WERI-Rb-1 (cell line): ENCODE measurements at regions not wholly inside any gene's neighbourhood (a gene's known extent, or its start where the extent isn't known, plus 50 kb on each side); places are given as distances from the start of the nearest gene placed in this dataset.

ENCODE experiments used
- DNase-seq: peaks from one replicate; pipeline ENCODE4 v3.0.0-alpha.2; 2020
- H3K27ac ChIP-seq: fragments of 250-450 bp; sonication (Bioruptor Pico); 2 replicates; pipeline ENCODE4 v1.5.1; 2020; ENCODE audit warnings: mild to moderate bottlenecking, moderate library complexity
- H3K27me3 ChIP-seq: fragments of 250-450 bp; sonication (Bioruptor Pico); 2 replicates; pipeline ENCODE4 v1.5.1; 2021; ENCODE audit warnings: mild to moderate bottlenecking, low read depth, moderate library complexity; ENCODE audit not compliant: insufficient read depth, severe bottlenecking
- H3K36me3 ChIP-seq: fragments of 250-450 bp; sonication (Bioruptor Pico); 2 replicates; pipeline ENCODE4 v1.5.1; 2020; ENCODE audit warnings: mild to moderate bottlenecking, moderate library complexity
- H3K4me3 ChIP-seq: 2 replicates; pipeline ENCODE4 v1.5.1; 2011; ENCODE audit warnings: low read depth, mild to moderate bottlenecking, control low read depth, low read length
- H3K9me3 ChIP-seq: fragments of 250-450 bp; sonication (Bioruptor Pico); 2 replicates; pipeline ENCODE4 v1.5.1; 2021; ENCODE audit warnings: mild to moderate bottlenecking, moderate library complexity; ENCODE audit not compliant: severe bottlenecking
- TF ChIP-seq, protein P1 (sequence below): IDR thresholded peaks from 2 replicates; pipeline ENCODE4 v1.5.1; 2011; ENCODE audit warnings: low read depth, mild to moderate bottlenecking, control low read depth, inconsistent platforms, low read length

DNA sequence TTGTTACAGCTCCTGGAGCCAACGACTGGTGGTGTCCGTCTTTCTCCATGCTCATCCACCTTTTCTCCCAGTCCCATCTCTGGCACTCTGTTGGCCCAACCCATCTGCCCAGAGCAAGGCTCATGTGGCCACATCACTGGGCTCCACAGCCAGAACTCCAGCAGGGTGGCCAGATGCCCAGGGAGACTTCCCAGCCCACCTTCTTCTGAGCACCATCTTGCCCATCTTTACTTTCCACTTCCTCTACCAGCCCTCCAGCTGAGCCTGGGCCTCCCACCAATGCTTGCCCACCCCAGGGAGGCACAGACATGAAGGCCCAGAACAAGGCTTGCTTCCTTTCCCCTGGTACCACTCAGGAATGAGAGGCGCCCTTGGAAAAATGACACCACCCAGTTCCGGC, 116.8 kb downstream of the BUD13 start:
- Histone ChIP-seq H3K36me3 (no peaks in the 10 kb centered on the region), H3K27ac (no peak overlapping the region), H3K9me3 (peaks cover 7% of the 10 kb centered on the region), H3K4me3 (no peak overlapping the region), H3K27me3 (no peaks in the 10 kb centered on the region)
- no peak for DNase-seq
- TF ChIP-seq, protein P1, sequence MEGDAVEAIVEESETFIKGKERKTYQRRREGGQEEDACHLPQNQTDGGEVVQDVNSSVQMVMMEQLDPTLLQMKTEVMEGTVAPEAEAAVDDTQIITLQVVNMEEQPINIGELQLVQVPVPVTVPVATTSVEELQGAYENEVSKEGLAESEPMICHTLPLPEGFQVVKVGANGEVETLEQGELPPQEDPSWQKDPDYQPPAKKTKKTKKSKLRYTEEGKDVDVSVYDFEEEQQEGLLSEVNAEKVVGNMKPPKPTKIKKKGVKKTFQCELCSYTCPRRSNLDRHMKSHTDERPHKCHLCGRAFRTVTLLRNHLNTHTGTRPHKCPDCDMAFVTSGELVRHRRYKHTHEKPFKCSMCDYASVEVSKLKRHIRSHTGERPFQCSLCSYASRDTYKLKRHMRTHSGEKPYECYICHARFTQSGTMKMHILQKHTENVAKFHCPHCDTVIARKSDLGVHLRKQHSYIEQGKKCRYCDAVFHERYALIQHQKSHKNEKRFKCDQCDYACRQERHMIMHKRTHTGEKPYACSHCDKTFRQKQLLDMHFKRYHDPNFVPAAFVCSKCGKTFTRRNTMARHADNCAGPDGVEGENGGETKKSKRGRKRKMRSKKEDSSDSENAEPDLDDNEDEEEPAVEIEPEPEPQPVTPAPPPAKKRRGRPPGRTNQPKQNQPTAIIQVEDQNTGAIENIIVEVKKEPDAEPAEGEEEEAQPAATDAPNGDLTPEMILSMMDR = no peak

DNA sequence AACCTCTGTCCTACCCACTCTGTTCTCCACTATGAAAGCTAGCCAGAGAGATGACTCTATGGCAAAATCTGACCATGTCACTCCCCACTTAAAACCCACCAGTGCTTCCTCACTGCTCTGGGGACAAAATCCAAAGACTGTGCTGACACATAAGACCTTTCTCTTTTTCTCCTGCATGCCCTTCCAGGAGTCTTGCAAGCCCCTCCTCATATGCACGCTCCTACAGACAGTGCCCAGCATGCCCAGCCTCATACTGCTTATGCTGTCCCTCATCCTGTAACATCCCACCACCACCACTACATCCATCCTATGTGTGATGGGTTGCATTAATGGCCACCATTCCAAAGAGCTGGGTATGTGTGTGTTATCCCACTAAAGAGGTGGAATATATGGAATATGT, 118.3 kb downstream of the BUD13 start:
- peaks cover 7% of the 10 kb centered on the region for H3K9me3 ChIP-seq
- no peak overlapping the region for H3K27ac ChIP-seq
- TF ChIP-seq, protein P1 = no peak
- no peaks in the 10 kb centered on the region for H3K36me3 ChIP-seq
- H3K4me3 ChIP-seq = no peak overlapping the region
- no peak for DNase-seq
- no peaks in the 10 kb centered on the region for H3K27me3 ChIP-seq

DNA sequence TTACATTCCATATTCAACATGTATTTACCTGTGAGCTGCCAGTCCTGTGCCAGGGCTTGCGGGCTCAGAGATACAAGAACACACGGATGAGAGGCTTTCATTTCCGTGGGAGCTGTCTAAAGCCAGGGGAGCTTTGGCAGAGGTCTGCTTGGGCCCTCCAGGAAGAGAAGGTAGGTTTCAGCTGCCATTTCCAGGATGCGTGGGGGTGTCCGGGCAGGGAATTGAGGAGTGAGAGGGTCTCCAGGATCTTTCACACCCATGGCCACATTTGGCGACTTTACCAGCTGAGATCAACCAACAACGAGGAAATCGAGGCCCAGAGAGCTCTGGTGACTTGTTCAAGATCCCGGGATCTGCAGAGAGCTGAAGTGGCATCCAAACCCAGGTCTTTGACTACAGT, 119.6 kb downstream of the BUD13 start:
- DNase-seq = no peak
- TF ChIP-seq, protein P1 = no peak
- Histone ChIP-seq H3K9me3 (peaks cover 7% of the 10 kb centered on the region), H3K27me3 (no peaks in the 10 kb centered on the region), H3K27ac (no peak overlapping the region), H3K36me3 (no peaks in the 10 kb centered on the region), H3K4me3 (no peak overlapping the region)

DNA sequence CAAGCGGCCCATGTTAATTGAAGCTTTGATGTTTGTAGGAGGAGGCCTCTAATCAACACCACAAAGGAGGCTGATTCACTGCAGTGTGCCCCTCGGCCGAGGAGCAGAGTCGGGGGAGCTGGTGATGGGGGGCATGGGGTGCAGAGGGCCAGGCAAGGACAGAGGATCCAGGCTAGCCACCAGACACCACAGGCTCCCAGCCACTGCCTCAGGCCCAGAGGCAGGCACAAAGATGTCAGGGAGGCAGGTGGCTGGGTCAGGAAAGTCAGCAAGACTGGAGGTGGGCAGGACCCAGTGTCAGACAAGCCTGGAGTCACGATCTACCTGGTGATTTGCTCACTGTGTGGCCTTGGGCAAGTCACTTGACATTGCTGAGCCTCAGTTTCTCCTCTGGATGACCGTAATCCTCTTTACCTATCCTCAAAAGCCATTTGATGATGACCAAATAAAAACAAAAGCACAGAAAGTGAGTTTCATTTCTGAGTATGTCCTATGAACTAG, 121.0 kb downstream of the BUD13 start:
- no peak for DNase-seq
- TF ChIP-seq, protein P1 = no peak

DNA sequence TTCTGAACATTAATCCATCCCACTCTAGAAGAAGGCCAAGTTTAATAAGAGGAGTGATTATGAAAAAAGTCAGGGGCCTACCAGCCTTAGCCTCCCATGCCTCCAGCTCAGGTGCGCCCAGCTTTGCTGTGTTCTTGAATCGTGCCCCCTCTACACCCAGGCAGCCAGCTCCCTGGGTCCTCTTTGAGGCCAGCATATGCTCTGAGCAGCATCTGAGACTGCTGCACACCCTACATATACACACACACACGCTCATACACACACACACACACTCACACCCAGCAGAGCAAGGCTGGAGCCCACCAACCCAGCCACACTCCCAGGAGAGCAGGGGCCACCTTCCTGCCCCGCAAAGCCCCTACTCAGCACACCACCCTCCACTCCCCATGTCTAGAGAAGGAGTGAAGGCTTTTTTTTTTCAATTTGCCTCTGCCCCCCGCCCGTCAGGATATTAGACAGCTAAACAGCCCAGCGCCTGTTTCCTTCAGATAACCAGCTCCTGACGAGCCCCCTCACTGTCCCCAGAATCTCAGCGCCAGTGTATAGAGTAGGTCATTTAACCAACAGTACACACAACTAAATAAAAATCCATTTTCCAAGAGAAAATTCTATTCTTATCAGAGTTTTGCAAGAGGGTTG, 121.6 kb downstream of the BUD13 start:
- Histone ChIP-seq H3K27ac (no peak overlapping the region), H3K4me3 (no peak overlapping the region), H3K27me3 (no peaks in the 10 kb centered on the region), H3K36me3 (no peaks in the 10 kb centered on the region), H3K9me3 (peaks cover 7% of the 10 kb centered on the region)
- DNase-seq = no peak
- TF ChIP-seq, protein P1 = no peak

More for the DNA sequence above, 121.0 kb downstream of the BUD13 start:
- peaks cover 7% of the 10 kb centered on the region for H3K9me3 ChIP-seq
- H3K27me3 ChIP-seq = no peaks in the 10 kb centered on the region
- no peak overlapping the region for H3K4me3 ChIP-seq
- no peak overlapping the region for H3K27ac ChIP-seq
- H3K36me3 ChIP-seq = no peaks in the 10 kb centered on the region

DNA sequence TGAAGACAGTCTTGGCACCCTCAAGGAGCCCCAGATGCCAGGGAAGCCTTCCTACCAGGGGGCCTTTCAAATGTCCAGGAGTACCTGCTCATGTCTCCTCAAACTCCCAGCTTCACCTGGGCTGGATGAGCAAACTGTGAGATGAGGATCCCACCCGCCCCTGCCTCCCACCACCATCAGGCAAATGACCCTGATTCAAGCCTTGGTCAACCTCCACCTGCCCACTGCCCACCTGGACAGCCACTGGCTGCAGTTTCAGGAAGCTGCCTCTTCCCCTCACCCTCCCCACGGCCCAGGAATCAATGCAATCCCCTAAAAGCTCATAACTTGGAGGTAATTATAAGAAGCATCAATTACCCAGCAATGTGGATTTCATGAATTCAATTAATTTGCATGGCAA, 122.7 kb downstream of the BUD13 start:
- DNase-seq = no peak
- H3K36me3 ChIP-seq = no peaks in the 10 kb centered on the region
- no peak overlapping the region for H3K4me3 ChIP-seq
- H3K27me3 ChIP-seq = no peaks in the 10 kb centered on the region
- peaks cover 5% of the 10 kb centered on the region for H3K9me3 ChIP-seq
- TF ChIP-seq, protein P1 = no peak
- H3K27ac ChIP-seq = no peak overlapping the region
